Muscle of leg (tissue), 3 donors: ENCODE measurements at regions not wholly inside any gene's neighbourhood (a gene's known extent, or its start where the extent isn't known, plus 50 kb on each side); places are given as distances from the start of the nearest gene placed in this dataset.

Experiments used
- DNase-seq: peaks from one replicate; pipeline ENCODE4 v3.0.0; 2013
- H3K27ac ChIP-seq: one replicate; pipeline ENCODE4 v1.5.1; 2013; ENCODE audit warnings: mild to moderate bottlenecking, low read length, control low read depth
- H3K27me3 ChIP-seq: one replicate; pipeline ENCODE4 v1.6.1; 2013; ENCODE audit warnings: low read length; ENCODE audit not compliant: control insufficient read depth, insufficient read depth
- H3K36me3 ChIP-seq: one replicate; pipeline ENCODE4 v1.6.1; 2013; ENCODE audit warnings: low read length; ENCODE audit not compliant: control insufficient read depth, insufficient read depth
- H3K4me1 ChIP-seq: one replicate; pipeline ENCODE4 v1.6.1; 2013; ENCODE audit warnings: low read length; ENCODE audit not compliant: control insufficient read depth, insufficient read depth
- H3K4me3 ChIP-seq: one replicate; pipeline ENCODE4 v1.5.1; 2013; ENCODE audit warnings: low read length, control low read depth
- H3K9me3 ChIP-seq: replicated peaks from 2 replicates; pipeline ENCODE4 v1.6.1; 2013; ENCODE audit warnings: low read depth, low read length; ENCODE audit not compliant: control insufficient read depth
- WGBS: methylation state at CpG from one replicate; pipeline ENCODE4 v1.1.5; 2013; ENCODE audit warnings: missing lambda C conversion rate; ENCODE audit not compliant: insufficient coverage; 5-methylcytosine and 5-hydroxymethylcytosine counted together

DNA sequence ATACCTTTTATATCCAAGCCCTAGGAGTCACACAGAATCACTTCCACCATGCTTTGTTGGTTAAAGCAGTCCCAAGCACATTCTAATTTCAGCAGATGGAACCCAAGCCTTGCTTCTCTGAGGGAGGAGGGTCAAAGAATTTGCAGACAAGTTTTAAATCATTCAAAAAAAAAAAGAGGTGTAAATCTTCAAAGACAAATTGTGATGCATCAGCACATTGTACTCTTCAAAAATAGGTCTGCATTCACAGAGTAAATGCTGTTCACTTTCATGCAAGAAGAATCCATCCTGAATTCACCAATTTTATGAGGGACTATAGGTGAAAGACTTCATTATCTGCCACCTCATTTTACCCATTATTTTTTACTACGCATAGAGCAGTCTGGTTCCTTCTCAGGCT lies 321.8 kb upstream of the PRDM1 start:
- DNase-seq, result no peak
- no peak overlapping the region for H3K27ac ChIP-seq
- no peaks in the 10 kb centered on the region for H3K36me3 ChIP-seq
- no peaks in the 10 kb centered on the region for H3K4me1 ChIP-seq
- H3K4me3 ChIP-seq, result no peak overlapping the region
- WGBS, result 73% methylated on average over 1 of the region's 1 CpG
- no peaks in the 10 kb centered on the region for H3K27me3 ChIP-seq
- H3K9me3 ChIP-seq, result no peaks in the 10 kb centered on the region

GRCh38 chr6:105763866-105764265 lies 322.3 kb upstream of the PRDM1 start:
- Histone ChIP-seq H3K4me3 (no peak overlapping the region), H3K27me3 (no peaks in the 10 kb centered on the region), H3K9me3 (no peaks in the 10 kb centered on the region), H3K36me3 (no peaks in the 10 kb centered on the region), H3K4me1 (no peaks in the 10 kb centered on the region), H3K27ac (no peak overlapping the region)
- 87% methylated on average over 2 of the region's 2 CpGs for WGBS
- DNase-seq, result no peak

DNA sequence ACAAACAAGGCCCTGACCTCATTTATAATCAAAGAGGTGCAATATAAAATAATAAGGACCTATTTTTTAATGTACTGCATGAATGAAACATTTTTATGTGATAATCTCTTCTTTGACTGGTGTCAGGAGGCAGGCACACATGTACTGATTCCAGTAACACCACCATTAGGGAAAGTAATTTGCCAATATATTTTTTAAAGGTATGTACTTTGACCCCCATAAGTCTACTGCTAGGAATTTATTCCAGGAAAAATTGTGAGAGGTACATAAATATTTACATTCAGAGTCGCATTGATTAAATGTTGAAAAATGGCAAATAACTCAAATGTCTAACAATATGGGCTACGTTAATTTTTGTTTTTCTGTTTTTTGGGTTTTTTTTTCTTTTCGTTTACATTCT lies 325.4 kb upstream of the PRDM1 start:
- no peak overlapping the region for H3K27ac ChIP-seq
- H3K36me3 ChIP-seq, result no peaks in the 10 kb centered on the region
- no CpG with 5 or more reads among the region's 3 CpGs for WGBS
- no peak overlapping the region for H3K4me3 ChIP-seq
- no peak for DNase-seq
- H3K4me1 ChIP-seq, result no peaks in the 10 kb centered on the region
- no peaks in the 10 kb centered on the region for H3K9me3 ChIP-seq
- H3K27me3 ChIP-seq, result no peaks in the 10 kb centered on the region

GRCh38 chr6:105759946-105760345 lies 326.2 kb upstream of the PRDM1 start:
- no peaks in the 10 kb centered on the region for H3K27me3 ChIP-seq
- peak; percentile 31 for DNase-seq
- no CpG with 5 or more reads among the region's 4 CpGs for WGBS

GRCh38 chr6:105759015-105759414 lies 327.1 kb upstream of the PRDM1 start:
- DNase-seq, result no peak
- H3K27me3 ChIP-seq, result no peaks in the 10 kb centered on the region
- H3K27ac ChIP-seq, result no peak overlapping the region
- no peak overlapping the region for H3K4me3 ChIP-seq
- WGBS, result no CpG with 5 or more reads among the region's 2 CpGs
- no peaks in the 10 kb centered on the region for H3K9me3 ChIP-seq
- H3K36me3 ChIP-seq, result no peaks in the 10 kb centered on the region
- H3K4me1 ChIP-seq, result no peaks in the 10 kb centered on the region

More at GRCh38 chr6:105759946-105760345, 326.2 kb upstream of the PRDM1 start:
- Histone ChIP-seq H3K27ac (no peak overlapping the region), H3K9me3 (no peaks in the 10 kb centered on the region), H3K4me1 (no peaks in the 10 kb centered on the region), H3K36me3 (no peaks in the 10 kb centered on the region), H3K4me3 (no peak overlapping the region)

DNA sequence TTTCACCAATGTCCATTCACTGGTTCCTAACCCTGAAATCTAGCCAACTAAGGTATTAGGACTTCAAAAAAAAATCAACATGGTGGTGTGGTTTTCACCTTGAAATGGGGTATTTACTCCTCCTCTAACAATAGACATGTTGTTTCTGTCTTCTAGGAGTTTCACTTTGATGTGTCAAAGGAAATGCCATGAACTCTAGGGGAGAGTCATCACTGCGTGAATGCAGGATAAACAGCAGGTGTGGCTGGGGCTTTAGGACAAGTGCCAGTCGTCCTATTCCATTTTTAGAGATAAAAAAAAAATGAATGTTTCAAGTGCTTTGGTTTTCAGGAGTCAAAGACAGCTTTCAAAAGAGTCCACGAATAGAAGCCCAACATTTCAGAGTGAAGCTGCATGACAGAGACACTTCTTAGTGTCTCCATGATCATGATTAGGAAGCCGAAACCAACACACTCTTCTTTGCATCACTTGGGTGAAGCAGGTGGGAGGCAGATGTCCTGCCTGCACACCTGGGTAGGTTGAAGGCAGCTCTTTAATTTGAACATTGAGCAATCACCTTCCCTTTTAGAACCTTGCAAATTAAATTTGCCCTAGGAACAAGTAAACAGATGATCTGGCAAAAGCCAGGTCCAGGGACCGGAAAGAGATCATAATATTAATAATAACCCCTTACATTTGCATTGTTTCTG lies 328.5 kb upstream of the PRDM1 start:
- no peaks in the 10 kb centered on the region for H3K9me3 ChIP-seq
- peaks cover 2% of the 10 kb centered on the region for H3K4me1 ChIP-seq
- H3K27ac ChIP-seq, result no peak overlapping the region
- no peak for DNase-seq
- WGBS, result 55% methylated on average over 3 of the region's 5 CpGs
- no peaks in the 10 kb centered on the region for H3K36me3 ChIP-seq
- H3K4me3 ChIP-seq, result no peak overlapping the region
- no peaks in the 10 kb centered on the region for H3K27me3 ChIP-seq

DNA sequence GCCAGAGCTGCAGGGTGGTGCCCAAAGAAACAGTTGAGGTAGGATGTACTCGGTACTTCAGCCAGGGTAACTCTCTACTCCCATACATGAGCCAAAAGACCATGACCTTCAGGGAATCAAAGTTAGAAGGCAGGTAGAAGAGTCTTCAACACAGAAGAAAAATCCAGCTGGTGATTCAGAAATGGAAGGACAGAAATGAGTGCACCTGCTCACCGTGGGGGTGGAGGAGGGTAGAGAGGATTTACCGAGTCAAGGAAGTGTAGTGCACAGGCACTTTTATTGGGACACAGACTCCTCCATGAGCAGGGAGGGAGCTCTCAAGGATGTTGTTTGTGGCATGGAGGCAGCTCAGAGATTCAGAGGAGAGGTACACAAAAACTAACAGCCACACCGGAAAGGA lies 330.3 kb upstream of the PRDM1 start:
- H3K27me3 ChIP-seq, result no peaks in the 10 kb centered on the region
- no peaks in the 10 kb centered on the region for H3K9me3 ChIP-seq
- peaks cover 2% of the 10 kb centered on the region for H3K4me1 ChIP-seq
- 95% methylated on average over 3 of the region's 4 CpGs for WGBS
- no peak for DNase-seq
- no peaks in the 10 kb centered on the region for H3K36me3 ChIP-seq
- H3K27ac ChIP-seq, result no peak overlapping the region
- no peak overlapping the region for H3K4me3 ChIP-seq

GRCh38 chr6:105753620-105754211 lies 332.4 kb upstream of the PRDM1 start:
- WGBS, result no CpG with 5 or more reads among the region's 6 CpGs
- Histone ChIP-seq H3K9me3 (no peaks in the 10 kb centered on the region), H3K4me3 (no peak overlapping the region), H3K27ac (no peak overlapping the region), H3K4me1 (peaks cover 2% of the 10 kb centered on the region), H3K36me3 (no peaks in the 10 kb centered on the region), H3K27me3 (no peaks in the 10 kb centered on the region)
- peak; percentile 89 for DNase-seq

DNA sequence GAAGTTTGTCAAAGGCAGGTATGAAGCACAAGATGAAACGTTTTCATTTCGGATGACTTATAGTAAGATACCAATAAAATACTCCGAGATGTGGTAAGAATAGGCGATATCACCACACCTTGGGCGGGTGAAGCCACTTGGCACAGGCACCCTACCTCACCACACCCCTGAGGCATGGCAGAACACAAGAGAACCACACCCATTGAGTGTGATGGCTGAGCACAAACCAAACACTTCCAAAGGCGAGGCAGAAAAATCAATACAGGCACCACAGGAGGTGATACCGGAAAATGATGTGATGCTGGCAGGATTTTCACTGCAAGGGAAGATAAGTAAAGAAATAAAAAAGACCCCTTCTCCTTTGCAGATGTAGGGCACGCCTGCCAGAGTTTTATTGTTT lies 332.9 kb upstream of the PRDM1 start:
- no peaks in the 10 kb centered on the region for H3K27me3 ChIP-seq
- no peak overlapping the region for H3K27ac ChIP-seq
- no peaks in the 10 kb centered on the region for H3K9me3 ChIP-seq
- no peak for DNase-seq
- H3K4me1 ChIP-seq, result peaks cover 2% of the 10 kb centered on the region
- no peak overlapping the region for H3K4me3 ChIP-seq
- no peaks in the 10 kb centered on the region for H3K36me3 ChIP-seq
- no CpG with 5 or more reads among the region's 8 CpGs for WGBS

- no peak for DNase-seq
- no peaks in the 10 kb centered on the region for H3K9me3 ChIP-seq
- peaks cover 2% of the 10 kb centered on the region for H3K4me1 ChIP-seq
- H3K27ac ChIP-seq, result no peak overlapping the region
- H3K4me3 ChIP-seq, result no peak overlapping the region
- H3K27me3 ChIP-seq, result no peaks in the 10 kb centered on the region
- H3K36me3 ChIP-seq, result no peaks in the 10 kb centered on the region
- WGBS, result 93% methylated on average over 2 of the region's 3 CpGs
Observed at GRCh38 chr6:105750089-105750488, 336.0 kb upstream of the PRDM1 start.
